ENCODE measurements at regions not wholly inside any gene's neighbourhood (a gene's known extent, or its start where the extent isn't known, plus 50 kb on each side); places are given as distances from the start of the nearest gene placed in this dataset.

- H3K4me1 ChIP-seq (ENCODE audit: insufficient read depth, insufficient read length) = no peaks in the 10 kb centered on the region
- no peak for DNase-seq (ENCODE audit: low read depth, low spot score)
- no peak overlapping the region for H3K9ac ChIP-seq (ENCODE audit: insufficient read length, low read depth)
- H3K9me3 ChIP-seq (ENCODE audit: insufficient read depth, low read length) = no peaks in the 10 kb centered on the region
- TF ChIP-seq ZNF274 (IDR thresholded peaks at IDR 0.05; ENCODE audit: low read depth, low read length) (no peak), SUZ12 (IDR thresholded peaks at IDR 0.05; ENCODE audit: extremely low read depth, insufficient read depth, insufficient read length) (no peak), YY1 (IDR thresholded peaks at IDR 0.05; ENCODE audit: insufficient read depth, insufficient read length) (no peak)
- no peaks in the 10 kb centered on the region for H3K36me3 ChIP-seq (ENCODE audit: insufficient read depth, insufficient read length, low read length)
- no peak overlapping the region for H3K4me3 ChIP-seq (ENCODE audit: insufficient read length, low read depth)
- H3K27me3 ChIP-seq (ENCODE audit: insufficient read depth, insufficient read length) = peaks cover 11% of the 10 kb centered on the region
These were observed 52.2 kb upstream of the ROR1 start for GRCh38 chr1:63721531-63722189.

- Histone ChIP-seq H3K9ac (ENCODE audit: insufficient read length, low read depth) (no peak overlapping the region), H3K4me1 (ENCODE audit: insufficient read depth, insufficient read length) (no peaks in the 10 kb centered on the region), H3K36me3 (ENCODE audit: insufficient read depth, insufficient read length, low read length) (no peaks in the 10 kb centered on the region), H3K4me3 (ENCODE audit: insufficient read length, low read depth) (no peak overlapping the region), H3K9me3 (ENCODE audit: insufficient read depth, low read length) (peaks cover 3% of the 10 kb centered on the region; the same call in 1 of the 2 replicates), H3K27me3 (ENCODE audit: insufficient read depth, insufficient read length) (peaks cover 6% of the 10 kb centered on the region)
- TF ChIP-seq SUZ12 (IDR thresholded peaks at IDR 0.05; ENCODE audit: extremely low read depth, insufficient read depth, insufficient read length) (no peak), ZNF274 (IDR thresholded peaks at IDR 0.05; ENCODE audit: low read depth, low read length) (no peak), YY1 (IDR thresholded peaks at IDR 0.05; ENCODE audit: insufficient read depth, insufficient read length) (no peak)
- DNase-seq (ENCODE audit: low read depth, low spot score) = no peak
These were observed 50.2 kb upstream of the ROR1 start for GRCh38 chr1:63723602-63724001.
